Uterus (tissue), 2 donors: ENCODE measurements at regions not wholly inside any gene's neighbourhood (a gene's known extent, or its start where the extent isn't known, plus 50 kb on each side); places are given as distances from the start of the nearest gene placed in this dataset.

ENCODE experiments used
- CTCF ChIP-seq, 4 experiments: fragments of 200-600 bp in 2 of 4; fragments of 450-650 bp in 2 of 4; sonication (generic) in 2 of 4; IDR thresholded peaks; one replicate each; pipeline ENCODE4 v1.5.1; 2016 to 2019; ENCODE audit warnings: antibody characterized with exemption in 4 of 4, mild to moderate bottlenecking in 2 of 4, moderate library complexity in 1 of 4
- POLR2A ChIP-seq, 2 donors: fragments of 450-650 bp; IDR thresholded peaks; one replicate each; pipeline ENCODE4 v1.6.1; 2016; ENCODE audit warnings: antibody characterized with exemption in 2 of 2, mild to moderate bottlenecking in 1 of 2, moderate library complexity in 1 of 2

- TF ChIP-seq CTCF (IDR thresholded peaks at IDR 0.05): no peak
- TF ChIP-seq POLR2A (IDR thresholded peaks at IDR 0.05): no peak
These were observed 205.9 kb downstream of the BMP7 start for GRCh38 chr20:57060407-57061050.
